ENCODE measurements at regions not wholly inside any gene's neighbourhood (a gene's known extent, or its start where the extent isn't known, plus 50 kb on each side); places are given as distances from the start of the nearest gene placed in this dataset.
A peak's percentile ranks its signal among the peaks of the same experiment; 100 is the strongest.
"Not testable (repeated sequence)": the region's sequence is repeated elsewhere in the genome, so short reads cannot be mapped to it uniquely, and the experiment has no call there.

- Mint-ChIP-seq H3K4me3 (no peak overlapping the region), H3K36me3 (ENCODE audit: low read depth) (peaks cover 9% of the 10 kb centered on the region), H3K27me3 (no peaks in the 10 kb centered on the region), H3K4me1 (peaks cover 3% of the 10 kb centered on the region), H3K27ac (no peak overlapping the region), H3K9me3 (peaks cover 28% of the 10 kb centered on the region)
- DNase-seq: no peak
- no peak for ATAC-seq
Observed at GRCh38 chr2:105669384-105669891, 75.3 kb upstream of the NCK2 start.

- H3K27me3 Mint-ChIP-seq: no peaks in the 10 kb centered on the region
- peaks cover 39% of the 10 kb centered on the region for H3K9me3 Mint-ChIP-seq
Observed at GRCh38 chr2:105665480-105665879, 79.2 kb upstream of the NCK2 start.

GRCh38 chr2:105660489-105660888, 84.2 kb upstream of the NCK2 start:
- Mint-ChIP-seq H3K4me1 (no peaks in the 10 kb centered on the region), H3K36me3 (ENCODE audit: low read depth) (peaks cover 5% of the 10 kb centered on the region), H3K4me3 (no peak overlapping the region), H3K9me3 (peaks cover 20% of the 10 kb centered on the region), H3K27ac (no peak overlapping the region), H3K27me3 (no peaks in the 10 kb centered on the region)
- DNase-seq: no peak
- ATAC-seq: no peak

More at GRCh38 chr2:105665480-105665879, 79.2 kb upstream of the NCK2 start:
- DNase-seq (no peak), ATAC-seq (no peak)
- Mint-ChIP-seq H3K36me3 (ENCODE audit: low read depth) (peaks cover 10% of the 10 kb centered on the region), H3K4me3 (no peak overlapping the region), H3K27ac (no peak overlapping the region), H3K4me1 (no peaks in the 10 kb centered on the region)

- not testable (repeated sequence) for H3K27ac Mint-ChIP-seq; ATAC-seq; H3K4me3 Mint-ChIP-seq; H3K27me3 Mint-ChIP-seq; DNase-seq; H3K4me1 Mint-ChIP-seq; H3K9me3 Mint-ChIP-seq; H3K36me3 Mint-ChIP-seq (ENCODE audit: low read depth)
Observed at GRCh38 chr2:105655723-105656606, 88.7 kb upstream of the NCK2 start.

GRCh38 chr2:105655244-105655643, 89.5 kb upstream of the NCK2 start:
- Mint-ChIP-seq H3K27me3 (no peaks in the 10 kb centered on the region), H3K4me1 (peaks cover 15% of the 10 kb centered on the region), H3K9me3 (no peaks in the 10 kb centered on the region), H3K36me3 (ENCODE audit: low read depth) (no peaks in the 10 kb centered on the region), H3K27ac (no peak overlapping the region), H3K4me3 (no peak overlapping the region)
- no peak for DNase-seq
- no peak for ATAC-seq

- Mint-ChIP-seq H3K9me3 (no peaks in the 10 kb centered on the region), H3K27me3 (no peaks in the 10 kb centered on the region), H3K4me1 (peaks cover 15% of the 10 kb centered on the region), H3K36me3 (ENCODE audit: low read depth) (no peaks in the 10 kb centered on the region), H3K27ac (no peak overlapping the region), H3K4me3 (no peak overlapping the region)
- DNase-seq (no peak), ATAC-seq (peak; percentile 69)
Observed at GRCh38 chr2:105654474-105655004, 90.2 kb upstream of the NCK2 start.

GRCh38 chr2:105653302-105653701, 91.4 kb upstream of the NCK2 start:
- peaks cover 15% of the 10 kb centered on the region for H3K4me1 Mint-ChIP-seq
- ATAC-seq: no peak
- no peaks in the 10 kb centered on the region for H3K27me3 Mint-ChIP-seq
- DNase-seq: no peak
- no peak overlapping the region for H3K4me3 Mint-ChIP-seq
- H3K36me3 Mint-ChIP-seq (ENCODE audit: low read depth): no peaks in the 10 kb centered on the region
- H3K9me3 Mint-ChIP-seq: no peaks in the 10 kb centered on the region
- no peak overlapping the region for H3K27ac Mint-ChIP-seq

- H3K27me3 Mint-ChIP-seq: no peaks in the 10 kb centered on the region
- H3K27ac Mint-ChIP-seq: no peak overlapping the region
Observed at GRCh38 chr2:105652014-105652796, 92.5 kb upstream of the NCK2 start.

GRCh38 chr2:105649534-105649933, 95.2 kb upstream of the NCK2 start:
- Mint-ChIP-seq H3K4me1 (peaks cover 20% of the 10 kb centered on the region), H3K36me3 (ENCODE audit: low read depth) (no peaks in the 10 kb centered on the region), H3K27ac (no peak overlapping the region), H3K27me3 (no peaks in the 10 kb centered on the region), H3K9me3 (no peaks in the 10 kb centered on the region), H3K4me3 (no peak overlapping the region)
- no peak for ATAC-seq
- DNase-seq: no peak

More at GRCh38 chr2:105652014-105652796, 92.5 kb upstream of the NCK2 start:
- no peaks in the 10 kb centered on the region for H3K36me3 Mint-ChIP-seq (ENCODE audit: low read depth)
- DNase-seq (no peak), ATAC-seq (no peak)
- H3K4me1 Mint-ChIP-seq: peaks cover 15% of the 10 kb centered on the region
- no peaks in the 10 kb centered on the region for H3K9me3 Mint-ChIP-seq
- no peak overlapping the region for H3K4me3 Mint-ChIP-seq

GRCh38 chr2:105647731-105648130, 97.0 kb upstream of the NCK2 start:
- no peaks in the 10 kb centered on the region for H3K36me3 Mint-ChIP-seq (ENCODE audit: low read depth)
- H3K4me3 Mint-ChIP-seq: no peak overlapping the region
- ATAC-seq: no peak
- peaks cover 17% of the 10 kb centered on the region for H3K4me1 Mint-ChIP-seq
- no peaks in the 10 kb centered on the region for H3K9me3 Mint-ChIP-seq
- no peaks in the 10 kb centered on the region for H3K27me3 Mint-ChIP-seq
- DNase-seq: no peak
- H3K27ac Mint-ChIP-seq: no peak overlapping the region

GRCh38 chr2:105646774-105647076, 98.0 kb upstream of the NCK2 start:
- Mint-ChIP-seq H3K9me3 (no peaks in the 10 kb centered on the region), H3K27ac (no peak overlapping the region), H3K4me3 (no peak overlapping the region), H3K36me3 (ENCODE audit: low read depth) (no peaks in the 10 kb centered on the region), H3K27me3 (no peaks in the 10 kb centered on the region), H3K4me1 (peaks cover 17% of the 10 kb centered on the region)
- ATAC-seq (no peak), DNase-seq (no peak)

GRCh38 chr2:105645938-105646773, 98.6 kb upstream of the NCK2 start:
- Mint-ChIP-seq H3K4me1 (peaks cover 14% of the 10 kb centered on the region), H3K9me3 (no peaks in the 10 kb centered on the region), H3K27me3 (no peaks in the 10 kb centered on the region), H3K4me3 (no peak overlapping the region), H3K27ac (no peak overlapping the region), H3K36me3 (ENCODE audit: low read depth) (no peaks in the 10 kb centered on the region)
- DNase-seq: no peak
- ATAC-seq: no peak

GRCh38 chr2:105645031-105645937, 99.4 kb upstream of the NCK2 start:
- ATAC-seq (peak; percentile 73), DNase-seq (peak; percentile 20)
- H3K27ac Mint-ChIP-seq: peak overlapping the region; percentile 19
- H3K4me1 Mint-ChIP-seq: peaks cover 7% of the 10 kb centered on the region
- H3K9me3 Mint-ChIP-seq: peaks cover 4% of the 10 kb centered on the region
- H3K27me3 Mint-ChIP-seq: no peaks in the 10 kb centered on the region
- no peak overlapping the region for H3K4me3 Mint-ChIP-seq
- H3K36me3 Mint-ChIP-seq (ENCODE audit: low read depth): no peaks in the 10 kb centered on the region
